Lower leg skin (tissue), 4 donors: ENCODE measurements at regions not wholly inside any gene's neighbourhood (a gene's known extent, or its start where the extent isn't known, plus 50 kb on each side); places are given as distances from the start of the nearest gene placed in this dataset.

ENCODE experiments used
- DNase-seq, 2 donors: peaks; one replicate each; pipeline ENCODE4 v3.0.0-alpha.2; 2019; ENCODE audit warnings: low spot score in 2 of 2
- H3K4me3 ChIP-seq: fragments of 200-600 bp; sonication (generic); 2 replicates; pipeline ENCODE4 v1.5.1; 2017; ENCODE audit warnings: mild to moderate bottlenecking, low read depth; ENCODE audit not compliant: poor library complexity, severe bottlenecking
- POLR2A ChIP-seq, 2 donors: fragments of 450-650 bp; IDR thresholded peaks; one replicate each; pipeline ENCODE4 v1.6.1; 2016 to 2017; ENCODE audit warnings: antibody characterized with exemption in 2 of 2, mild to moderate bottlenecking in 1 of 2, moderate library complexity in 1 of 2
- WGBS, 2 donors: methylation state at CpG; one replicate each; pipeline ENCODE4 v1.1.5; 2018; 5-methylcytosine and 5-hydroxymethylcytosine counted together
- intact Hi-C: fragments of 100-400 bp; cut with DNase I; formaldehyde crosslinking; loops from one replicate; pipeline ENCODE4 v1.15.0; 2023; ENCODE audit warnings: low total_unique reads
- TF ChIP-seq, protein P1 (sequence below), 3 donors: fragments of 450-650 bp; IDR thresholded peaks; one replicate each; pipeline ENCODE4 v1.5.1; 2016; ENCODE audit warnings: antibody characterized with exemption in 3 of 3, mild to moderate bottlenecking in 3 of 3, moderate library complexity in 2 of 3

DNA sequence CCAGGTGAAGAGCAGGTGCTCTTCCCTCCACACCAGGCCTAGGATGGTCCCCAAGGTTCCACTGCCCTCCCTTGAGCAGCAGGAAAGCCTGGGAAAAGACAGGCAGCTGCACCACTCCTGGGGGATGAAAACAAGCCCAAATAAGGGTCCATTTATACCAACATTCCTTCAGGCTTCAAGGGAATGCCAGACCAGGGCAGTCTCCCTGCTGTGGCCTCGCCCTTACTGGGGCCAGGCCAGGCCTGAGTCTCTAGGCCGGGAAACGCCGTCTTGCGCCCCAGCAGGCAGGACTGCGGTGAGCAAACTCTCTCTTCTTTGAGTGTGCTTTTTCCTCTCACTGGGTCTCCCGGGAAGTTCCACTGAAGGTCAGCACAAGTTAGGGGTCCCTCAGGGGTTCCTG lies 443.5 kb downstream of the SOX6 start:
- intact Hi-C loops: no loop called here
- peak in 1 of 2 donors; percentile 29 for DNase-seq
- TF ChIP-seq POLR2A (IDR thresholded peaks at IDR 0.05): no peak
- TF ChIP-seq, protein P1, sequence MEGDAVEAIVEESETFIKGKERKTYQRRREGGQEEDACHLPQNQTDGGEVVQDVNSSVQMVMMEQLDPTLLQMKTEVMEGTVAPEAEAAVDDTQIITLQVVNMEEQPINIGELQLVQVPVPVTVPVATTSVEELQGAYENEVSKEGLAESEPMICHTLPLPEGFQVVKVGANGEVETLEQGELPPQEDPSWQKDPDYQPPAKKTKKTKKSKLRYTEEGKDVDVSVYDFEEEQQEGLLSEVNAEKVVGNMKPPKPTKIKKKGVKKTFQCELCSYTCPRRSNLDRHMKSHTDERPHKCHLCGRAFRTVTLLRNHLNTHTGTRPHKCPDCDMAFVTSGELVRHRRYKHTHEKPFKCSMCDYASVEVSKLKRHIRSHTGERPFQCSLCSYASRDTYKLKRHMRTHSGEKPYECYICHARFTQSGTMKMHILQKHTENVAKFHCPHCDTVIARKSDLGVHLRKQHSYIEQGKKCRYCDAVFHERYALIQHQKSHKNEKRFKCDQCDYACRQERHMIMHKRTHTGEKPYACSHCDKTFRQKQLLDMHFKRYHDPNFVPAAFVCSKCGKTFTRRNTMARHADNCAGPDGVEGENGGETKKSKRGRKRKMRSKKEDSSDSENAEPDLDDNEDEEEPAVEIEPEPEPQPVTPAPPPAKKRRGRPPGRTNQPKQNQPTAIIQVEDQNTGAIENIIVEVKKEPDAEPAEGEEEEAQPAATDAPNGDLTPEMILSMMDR (IDR thresholded peaks at IDR 0.05): no peak
- no peak overlapping the region for H3K4me3 ChIP-seq
- 86 to 94% methylated on average over 7 of the region's 7 CpGs for WGBS, 2 donors

DNA sequence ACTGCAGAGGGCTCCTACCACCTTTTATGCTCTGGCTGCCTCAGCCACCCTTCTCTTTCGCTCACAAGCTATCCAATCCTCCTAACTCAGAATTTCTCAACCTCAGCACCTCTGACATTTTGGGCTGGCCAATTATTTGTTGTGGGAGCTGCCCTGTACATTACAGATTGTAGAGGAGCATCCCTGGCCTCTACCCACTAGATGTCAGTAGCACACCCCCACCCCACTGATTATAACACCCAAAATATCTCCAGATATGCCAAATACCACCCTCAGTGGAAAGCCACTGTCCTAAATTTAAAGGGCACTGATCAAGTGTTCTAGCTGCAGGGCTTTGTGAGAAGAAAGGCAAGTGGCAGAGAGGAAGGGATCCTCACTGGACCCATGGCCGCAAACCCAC lies 443.1 kb downstream of the SOX6 start:
- intact Hi-C loops: no loop called here
- no peak for DNase-seq
- TF ChIP-seq POLR2A (IDR thresholded peaks at IDR 0.05): no peak
- TF ChIP-seq, protein P1 (IDR thresholded peaks at IDR 0.05): no peak
- 92 to 96% methylated on average over 2 of the region's 2 CpGs for WGBS, 2 donors
- no peak overlapping the region for H3K4me3 ChIP-seq
